Panc1 (cell line): ENCODE measurements at regions not wholly inside any gene's neighbourhood (a gene's known extent, or its start where the extent isn't known, plus 50 kb on each side); places are given as distances from the start of the nearest gene placed in this dataset.

ENCODE experiments used
- ATAC-seq: fragments of 200-7000 bp; cut with Tn5 transposase; 2 replicates; pipeline ENCODE4 v1.9.1; 2020; ENCODE audit warnings: mild to moderate bottlenecking, moderate library complexity
- BruUV-seq: library from RNA; stranded (reverse); fragments of 400-500 nt; replicated peaks from 2 replicates; lab custom pipeline; 2021; lab: Mats Ljungman, UMichigan
- CTCF ChIA-PET: fragments of 300-600 bp; sonication (Branson Sonifier 250); formaldehyde crosslinking; loops from one replicate; lab custom pipeline; 2022; ENCODE audit warnings: antibody characterized with exemption; lab: Charles Lee
- POLR2A ChIA-PET: fragments of 300-600 bp; sonication (Branson Sonifier 250); formaldehyde crosslinking; loops from one replicate; lab custom pipeline; 2022; ENCODE audit warnings: antibody characterized with exemption; lab: Charles Lee
- DNase-seq: peaks from one replicate; pipeline ENCODE4 v3.0.0-alpha.2; 2010; ENCODE audit warnings: low read depth, low spot score
- H3K27ac ChIP-seq: 2 replicates; pipeline ENCODE4 v1.5.1; 2011; ENCODE audit warnings: mild to moderate bottlenecking, low read length, inconsistent platforms
- H3K27me3 ChIP-seq: fragments of 200-500 bp; sonication (Bioruptor generic); 2 replicates; pipeline ENCODE4 v1.6.0; 2014; ENCODE audit warnings: low read length, inconsistent platforms; ENCODE audit not compliant: control insufficient read depth, insufficient read depth
- H3K36me3 ChIP-seq: fragments of 200-500 bp; sonication (Bioruptor generic); 2 replicates; pipeline ENCODE4 v1.5.1; 2014; ENCODE audit warnings: inconsistent platforms, mild to moderate bottlenecking, low read length, moderate library complexity; ENCODE audit not compliant: control insufficient read depth, insufficient read depth
- H3K4me1 ChIP-seq: 2 replicates; pipeline ENCODE4 v1.5.1; 2011; ENCODE audit warnings: inconsistent platforms, mild to moderate bottlenecking, low read length, moderate library complexity; ENCODE audit not compliant: control insufficient read depth, insufficient read depth
- H3K4me3 ChIP-seq, 2 experiments: 2 replicates each; pipeline ENCODE4 v1.5.1; 2011 to 2012; ENCODE audit warnings: low read depth in 2 of 2, low read length in 2 of 2, mild to moderate bottlenecking in 2 of 2, inconsistent platforms in 1 of 2, moderate library complexity in 1 of 2
- H3K9me3 ChIP-seq: fragments of 200-500 bp; sonication (Bioruptor generic); 2 replicates; pipeline ENCODE4 v1.5.1; 2014; ENCODE audit warnings: low read depth, mild to moderate bottlenecking, inconsistent platforms, low read length, moderate library complexity; ENCODE audit not compliant: control insufficient read depth, insufficient read depth
- CTCF ChIP-seq: fragments of 450-650 bp; IDR thresholded peaks from 2 replicates; pipeline ENCODE4 v1.5.1; 2017; ENCODE audit warnings: mild to moderate bottlenecking
- POLR2AphosphoS5 ChIP-seq: IDR thresholded peaks from 2 replicates; pipeline ENCODE4 v1.6.1; 2012; ENCODE audit warnings: mild to moderate bottlenecking, low read depth, low read length, moderate library complexity
- REST ChIP-seq, 2 experiments: IDR thresholded peaks; 2 replicates each; pipeline ENCODE4 v1.6.1; 2011 to 2012; ENCODE audit warnings: low read depth in 2 of 2, control low read depth in 1 of 2, low read length in 1 of 2, mild to moderate bottlenecking in 1 of 2, moderate library complexity in 1 of 2; ENCODE audit not compliant: insufficient read depth in 1 of 2
- SIN3A ChIP-seq: IDR thresholded peaks from 2 replicates; pipeline ENCODE4 v1.6.1; 2012; ENCODE audit warnings: low read depth, mild to moderate bottlenecking, low read length, moderate library complexity, borderline replicate concordance; ENCODE audit not compliant: insufficient read depth
- TCF7L2 ChIP-seq: IDR thresholded peaks from 2 replicates; pipeline ENCODE4 v1.6.1; 2011; ENCODE audit warnings: mild to moderate bottlenecking, low read depth, low read length, inconsistent platforms
- in situ Hi-C: cut with HindIII; loops from 2 replicates; pipeline ENCODE4 v1.10.0; 2016; ENCODE audit warnings: low sequenced_read_pairs, low pct_unique_long_range_greater_than_20kb
- intact Hi-C: fragments of 100-400 bp; cut with micrococcal nuclease; formaldehyde crosslinking; loops from one replicate; pipeline ENCODE4 v1.10.0; 2022; ENCODE audit not compliant: unreplicated experiment

- TF ChIP-seq REST (IDR thresholded peaks at IDR 0.05; ENCODE audit: insufficient read depth in 1 of 2, low read depth in 2 of 2, low read length in 1 of 2) (no peak), CTCF (no peak), TCF7L2 (no peak), POLR2AphosphoS5 (no peak), SIN3A (no peak)
- intact Hi-C loops (no loop called here), in situ Hi-C loops (no loop called here)
- Histone ChIP-seq H3K27me3 (no peaks in the 10 kb centered on the region), H3K27ac (no peak overlapping the region), H3K36me3 (no peaks in the 10 kb centered on the region), H3K4me1 (no peaks in the 10 kb centered on the region), H3K9me3 (no peaks in the 10 kb centered on the region), H3K4me3 (no peak overlapping the region)
- ATAC-seq: no peak
- DNase-seq: no peak
- no TSS peak for BruUV-seq
- CTCF ChIA-PET: no interaction called here
- POLR2A ChIA-PET: interaction anchor here (1.1 kb wide), 1 partner anchor 58 kb away, joined by 3 read pairs; no protein-coding TSS in a partner anchor
These were observed 78.7 kb downstream of the PRORP start for GRCh38 chr14:35201066-35201465.

GRCh38 chr14:35202195-35202594 is 79.8 kb downstream of the PRORP start:
- no peaks in the 10 kb centered on the region for H3K36me3 ChIP-seq

GRCh38 chr14:35205737-35206136 is 83.4 kb downstream of the PRORP start:
- Histone ChIP-seq H3K36me3 (no peaks in the 10 kb centered on the region; the same call in 1 of the 2 replicates), H3K4me1 (no peaks in the 10 kb centered on the region), H3K27me3 (no peaks in the 10 kb centered on the region), H3K27ac (no peak overlapping the region), H3K4me3 (no peak overlapping the region), H3K9me3 (no peaks in the 10 kb centered on the region)
- no TSS peak for BruUV-seq
- DNase-seq (no peak), ATAC-seq (no peak)
- in situ Hi-C loops (no loop called here), intact Hi-C loops (no loop called here)
- no peak for TF ChIP-seq CTCF
- CTCF ChIA-PET: no interaction called here
- POLR2A ChIA-PET: no interaction called here

More at GRCh38 chr14:35202195-35202594, 79.8 kb downstream of the PRORP start:
- TF ChIP-seq SIN3A: no peak
- Histone ChIP-seq H3K4me1 (no peaks in the 10 kb centered on the region), H3K4me3 (no peak overlapping the region), H3K27ac (no peak overlapping the region), H3K27me3 (no peaks in the 10 kb centered on the region), H3K9me3 (no peaks in the 10 kb centered on the region)
- ChIA-PET POLR2A (no interaction called here), CTCF (no interaction called here)
- ATAC-seq: no peak
- no TSS peak for BruUV-seq
- intact Hi-C loops (no loop called here), in situ Hi-C loops (no loop called here)
- no peak for DNase-seq
